ENCODE measurements at regions not wholly inside any gene's neighbourhood (a gene's known extent, or its start where the extent isn't known, plus 50 kb on each side); places are given as distances from the start of the nearest gene placed in this dataset.

GRCh38 chr6:90722648-90723047, 135.8 kb upstream of the MAP3K7 start:
- TF ChIP-seq POLR2A (IDR thresholded peaks at IDR 0.05) (no peak), CTCF (IDR thresholded peaks at IDR 0.05) (no peak), EP300 (IDR thresholded peaks at IDR 0.05) (no peak), POLR2AphosphoS5 (IDR thresholded peaks at IDR 0.05) (no peak)

Data from upper lobe of left lung (tissue), 4 donors.